ENCODE measurements at regions not wholly inside any gene's neighbourhood (a gene's known extent, or its start where the extent isn't known, plus 50 kb on each side); places are given as distances from the start of the nearest gene placed in this dataset.

DNA sequence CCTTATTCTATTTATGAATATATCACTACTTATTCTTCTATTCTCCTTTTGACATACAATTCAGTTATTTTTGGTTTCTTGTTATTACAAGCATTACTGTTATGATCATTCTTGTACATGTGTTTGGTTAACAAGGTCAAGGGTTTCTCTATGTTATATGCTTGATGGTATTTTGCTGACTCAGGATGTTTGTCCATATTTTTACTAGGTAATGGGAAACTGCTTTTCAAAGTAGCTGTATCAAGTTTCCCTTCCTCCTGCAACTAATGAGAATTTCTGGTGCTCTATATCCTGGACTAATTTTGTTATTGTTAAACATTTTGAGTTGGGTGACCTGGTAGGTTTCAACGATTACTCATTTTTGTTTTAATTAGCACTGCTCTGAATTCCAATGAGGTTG lies 841.0 kb downstream of the OTOL1 start:
- no peak overlapping the region for H3K27ac ChIP-seq
- H3K27me3 ChIP-seq (ENCODE audit: insufficient read depth, low read depth, severe bottlenecking), result no peaks in the 10 kb centered on the region
- H3K4me3 ChIP-seq (ENCODE audit: low read depth, low read length), result no peak overlapping the region
- TF ChIP-seq, protein P1, sequence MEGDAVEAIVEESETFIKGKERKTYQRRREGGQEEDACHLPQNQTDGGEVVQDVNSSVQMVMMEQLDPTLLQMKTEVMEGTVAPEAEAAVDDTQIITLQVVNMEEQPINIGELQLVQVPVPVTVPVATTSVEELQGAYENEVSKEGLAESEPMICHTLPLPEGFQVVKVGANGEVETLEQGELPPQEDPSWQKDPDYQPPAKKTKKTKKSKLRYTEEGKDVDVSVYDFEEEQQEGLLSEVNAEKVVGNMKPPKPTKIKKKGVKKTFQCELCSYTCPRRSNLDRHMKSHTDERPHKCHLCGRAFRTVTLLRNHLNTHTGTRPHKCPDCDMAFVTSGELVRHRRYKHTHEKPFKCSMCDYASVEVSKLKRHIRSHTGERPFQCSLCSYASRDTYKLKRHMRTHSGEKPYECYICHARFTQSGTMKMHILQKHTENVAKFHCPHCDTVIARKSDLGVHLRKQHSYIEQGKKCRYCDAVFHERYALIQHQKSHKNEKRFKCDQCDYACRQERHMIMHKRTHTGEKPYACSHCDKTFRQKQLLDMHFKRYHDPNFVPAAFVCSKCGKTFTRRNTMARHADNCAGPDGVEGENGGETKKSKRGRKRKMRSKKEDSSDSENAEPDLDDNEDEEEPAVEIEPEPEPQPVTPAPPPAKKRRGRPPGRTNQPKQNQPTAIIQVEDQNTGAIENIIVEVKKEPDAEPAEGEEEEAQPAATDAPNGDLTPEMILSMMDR (IDR thresholded peaks at IDR 0.05; ENCODE audit: low read depth, low read length), result no peak
- no peaks in the 10 kb centered on the region for H3K9me3 ChIP-seq (ENCODE audit: severe bottlenecking)
- no peak for DNase-seq
- H3K36me3 ChIP-seq, result no peaks in the 10 kb centered on the region

DNA sequence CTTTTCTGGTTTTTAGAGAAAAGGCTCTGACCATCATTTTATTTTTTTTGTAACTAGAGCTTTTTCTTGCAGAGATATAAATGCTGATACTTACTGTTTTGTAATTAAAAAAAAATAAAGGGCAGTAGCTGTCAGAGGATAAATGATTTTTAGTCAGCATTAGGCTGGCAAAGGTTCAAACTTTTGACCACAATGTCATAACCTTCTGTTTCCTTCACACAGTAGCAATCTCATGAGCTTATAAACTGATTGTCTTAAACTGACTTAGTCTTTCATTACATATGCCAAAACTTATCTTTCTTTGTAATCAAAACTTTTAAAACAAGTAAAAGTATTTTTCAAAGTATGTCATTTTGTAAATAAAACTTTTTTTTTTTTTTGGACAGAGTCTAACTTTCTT lies 841.9 kb downstream of the OTOL1 start:
- H3K4me3 ChIP-seq (ENCODE audit: low read depth, low read length), result no peak overlapping the region
- no peak for DNase-seq
- no peaks in the 10 kb centered on the region for H3K36me3 ChIP-seq
- no peak overlapping the region for H3K27ac ChIP-seq
- no peaks in the 10 kb centered on the region for H3K27me3 ChIP-seq (ENCODE audit: insufficient read depth, low read depth, severe bottlenecking)
- TF ChIP-seq, protein P1 (IDR thresholded peaks at IDR 0.05; ENCODE audit: low read depth, low read length), result no peak
- no peaks in the 10 kb centered on the region for H3K9me3 ChIP-seq (ENCODE audit: severe bottlenecking)

DNA sequence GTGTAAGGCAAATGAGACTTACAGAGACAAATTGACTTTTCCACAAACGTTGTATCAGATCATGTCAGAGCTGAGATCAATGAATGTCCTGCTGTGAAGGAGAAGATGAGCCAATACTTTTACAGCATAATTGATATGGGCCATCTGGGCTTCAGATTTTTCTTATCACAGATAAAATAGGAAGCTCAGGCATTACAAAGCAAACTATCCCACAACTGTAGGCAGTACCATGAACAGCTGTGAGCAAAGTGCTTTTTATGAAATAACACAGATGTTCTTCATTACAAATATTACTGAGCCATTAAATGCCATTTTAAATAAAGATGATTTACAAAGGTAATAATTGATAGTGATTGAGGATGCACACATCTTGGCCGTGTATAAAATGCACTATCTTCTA lies 852.3 kb downstream of the OTOL1 start:
- TF ChIP-seq, protein P1 (IDR thresholded peaks at IDR 0.05; ENCODE audit: low read depth, low read length), result no peak
- Histone ChIP-seq H3K36me3 (no peaks in the 10 kb centered on the region), H3K4me3 (ENCODE audit: low read depth, low read length) (no peak overlapping the region), H3K27me3 (ENCODE audit: insufficient read depth, low read depth, severe bottlenecking) (no peaks in the 10 kb centered on the region), H3K9me3 (ENCODE audit: severe bottlenecking) (no peaks in the 10 kb centered on the region), H3K27ac (no peak overlapping the region)
- DNase-seq, result no peak

DNA sequence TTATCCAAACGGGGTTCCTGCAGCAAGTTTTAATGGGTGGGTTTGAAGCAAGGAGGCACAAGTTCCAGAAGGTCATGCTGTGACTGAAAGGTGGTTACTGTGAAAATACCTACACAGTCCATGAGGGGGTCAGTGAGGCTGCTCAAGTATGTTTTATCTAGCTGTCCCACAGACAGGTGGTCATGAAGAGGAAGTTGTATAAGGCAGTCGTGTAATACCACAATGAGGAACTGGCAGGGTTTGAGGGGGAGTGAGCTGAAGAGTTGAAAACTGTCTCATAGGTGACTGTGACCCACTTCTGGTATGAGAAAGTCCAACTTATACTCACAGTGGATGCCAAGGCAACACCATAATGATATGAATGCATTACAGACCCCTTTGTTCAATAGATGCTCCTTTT lies 856.8 kb downstream of the OTOL1 start:
- TF ChIP-seq, protein P1 (IDR thresholded peaks at IDR 0.05; ENCODE audit: low read depth, low read length), result no peak
- H3K9me3 ChIP-seq (ENCODE audit: severe bottlenecking), result no peaks in the 10 kb centered on the region
- no peak overlapping the region for H3K27ac ChIP-seq
- no peaks in the 10 kb centered on the region for H3K27me3 ChIP-seq (ENCODE audit: insufficient read depth, low read depth, severe bottlenecking)
- DNase-seq, result no peak
- no peak overlapping the region for H3K4me3 ChIP-seq (ENCODE audit: low read depth, low read length)
- H3K36me3 ChIP-seq, result no peaks in the 10 kb centered on the region

DNA sequence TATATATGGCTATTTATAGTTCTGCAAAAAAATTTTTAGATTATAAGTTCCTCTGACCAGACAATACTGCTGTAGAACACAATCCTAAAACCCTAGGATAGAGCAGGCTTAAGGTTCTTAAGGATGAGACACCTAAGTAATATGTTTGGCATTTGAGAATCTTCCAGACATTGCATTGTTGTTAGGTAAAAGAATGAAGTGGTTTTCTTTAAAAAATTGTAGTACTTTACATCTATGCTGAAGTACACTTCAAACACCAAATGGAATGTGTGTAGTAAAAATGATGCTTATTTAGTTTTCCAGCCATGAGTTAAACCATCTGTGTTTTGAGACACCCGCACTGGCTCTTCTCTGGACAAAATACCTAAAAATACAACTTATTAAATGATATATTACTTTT lies 857.7 kb downstream of the OTOL1 start:
- TF ChIP-seq, protein P1 (IDR thresholded peaks at IDR 0.05; ENCODE audit: low read depth, low read length), result no peak
- no peak for DNase-seq
- no peaks in the 10 kb centered on the region for H3K36me3 ChIP-seq
- no peaks in the 10 kb centered on the region for H3K27me3 ChIP-seq (ENCODE audit: insufficient read depth, low read depth, severe bottlenecking)
- H3K27ac ChIP-seq, result no peak overlapping the region
- no peaks in the 10 kb centered on the region for H3K9me3 ChIP-seq (ENCODE audit: severe bottlenecking)
- H3K4me3 ChIP-seq (ENCODE audit: low read depth, low read length), result no peak overlapping the region

DNA sequence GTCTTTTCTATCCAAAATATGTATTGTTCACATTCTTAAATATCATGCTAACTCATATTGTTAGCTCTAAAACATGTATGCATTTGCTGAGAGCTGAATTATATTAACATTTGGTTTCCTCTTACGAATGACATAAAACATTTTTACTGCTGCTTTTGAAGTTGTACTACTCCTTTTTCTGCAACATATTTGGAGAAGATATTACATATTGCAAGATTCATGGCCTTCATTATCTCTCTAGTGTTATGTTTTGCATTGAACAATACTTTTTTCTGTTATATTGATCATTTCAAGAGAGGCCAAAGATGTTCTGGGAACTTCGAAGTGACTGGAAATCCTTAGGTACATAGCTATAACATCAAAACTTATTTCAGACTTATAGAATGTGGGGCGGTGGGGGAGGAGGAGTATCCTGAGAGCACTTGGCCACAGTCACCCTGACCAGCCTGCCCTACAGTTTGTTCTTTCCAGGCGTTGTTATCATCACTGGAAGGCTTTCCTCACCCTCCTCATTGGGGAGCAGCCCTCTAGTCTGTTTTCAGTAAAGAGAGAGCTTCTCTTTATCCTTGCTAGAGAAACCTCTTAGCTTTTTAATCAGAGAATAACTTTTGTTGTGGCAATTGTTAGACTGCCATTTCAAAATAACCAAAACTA lies 868.6 kb downstream of the OTOL1 start:
- DNase-seq, result no peak
- Histone ChIP-seq H3K36me3 (no peaks in the 10 kb centered on the region), H3K27ac (no peak overlapping the region), H3K9me3 (ENCODE audit: severe bottlenecking) (no peaks in the 10 kb centered on the region), H3K4me3 (ENCODE audit: low read depth, low read length) (no peak overlapping the region), H3K27me3 (ENCODE audit: insufficient read depth, low read depth, severe bottlenecking) (no peaks in the 10 kb centered on the region)
- TF ChIP-seq, protein P1 (IDR thresholded peaks at IDR 0.05; ENCODE audit: low read depth, low read length), result no peak
